Ishikawa (cell line): ENCODE measurements at regions not wholly inside any gene's neighbourhood (a gene's known extent, or its start where the extent isn't known, plus 50 kb on each side); places are given as distances from the start of the nearest gene placed in this dataset.

Experiments used
- CEBPB ChIP-seq: IDR thresholded peaks from 2 replicates; pipeline ENCODE4 v1.6.1; 2012
- EP300 ChIP-seq: IDR thresholded peaks from 2 replicates; pipeline ENCODE4 v1.6.1; 2012; ENCODE audit warnings: borderline replicate concordance
- RAD21 ChIP-seq: IDR thresholded peaks from 2 replicates; pipeline ENCODE4 v1.6.1; 2012; ENCODE audit warnings: low read depth
- TAF1 ChIP-seq: IDR thresholded peaks from 2 replicates; pipeline ENCODE4 v1.6.1; 2012; ENCODE audit warnings: low read depth, mild to moderate bottlenecking

- TF ChIP-seq EP300 (no peak), RAD21 (no peak), CEBPB (no peak), TAF1 (no peak)
Measured at GRCh38 chrX:9376111-9376510, 88.7 kb upstream of the TBL1X start.
